ENCODE measurements at regions not wholly inside any gene's neighbourhood (a gene's known extent, or its start where the extent isn't known, plus 50 kb on each side); places are given as distances from the start of the nearest gene placed in this dataset.
"Not testable (repeated sequence)": the region's sequence is repeated elsewhere in the genome, so short reads cannot be mapped to it uniquely, and the experiment has no call there.

- no peak for ATAC-seq (ENCODE audit: low FRiP score)
- peaks cover 3% of the 10 kb centered on the region for H3K9me3 ChIP-seq (ENCODE audit: control insufficient read depth, low read length)
Measured at GRCh38 chr5:56375011-56375410, 141.9 kb upstream of the ANKRD55 start.

DNA sequence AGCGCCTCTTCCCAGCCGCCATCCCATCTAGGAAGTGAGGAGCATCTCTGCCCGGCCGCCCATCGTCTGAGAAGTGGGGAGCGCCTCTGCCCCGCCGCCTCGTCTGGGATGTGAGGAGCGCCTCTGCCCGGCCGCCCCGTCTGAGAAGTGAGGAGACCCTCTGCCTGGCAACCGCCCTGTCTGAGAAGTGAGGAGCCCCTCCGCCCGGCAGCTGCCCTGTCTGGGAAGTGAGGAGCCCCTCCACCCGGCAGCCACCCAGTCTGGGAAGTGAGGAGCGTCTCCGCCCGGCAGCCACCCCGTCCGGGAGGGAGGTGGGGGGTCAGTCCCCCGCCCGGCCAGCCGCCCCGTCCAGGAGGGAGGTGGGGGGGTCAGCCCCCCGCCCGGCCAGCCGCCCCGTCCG is 139.4 kb upstream of the ANKRD55 start:
- H3K4me3 ChIP-seq (ENCODE audit: low read length in 2 of 2); H3K4me1 ChIP-seq (ENCODE audit: control insufficient read depth in 1 of 2, insufficient read depth in 2 of 2, low read length in 2 of 2); H3K36me3 ChIP-seq (ENCODE audit: control insufficient read depth in 1 of 2, insufficient read depth in 2 of 2, low read length in 1 of 2); intact Hi-C loops (cut with DNase I); H3K27ac ChIP-seq (ENCODE audit: low read depth in 1 of 2, low read length in 2 of 2); DNase-seq; ATAC-seq (ENCODE audit: low FRiP score); H3K9me3 ChIP-seq (ENCODE audit: control insufficient read depth, low read length); H3K27me3 ChIP-seq (ENCODE audit: control insufficient read depth in 1 of 2, insufficient read depth in 2 of 2, low read length in 1 of 2): not testable (repeated sequence)
- whole genome bisulfite sequencing, 2 donors, result 92 to 93% methylated on average over 15 to 31 of the region's 31 CpGs

More at GRCh38 chr5:56375011-56375410, 141.9 kb upstream of the ANKRD55 start:
- H3K4me1 ChIP-seq (ENCODE audit: control insufficient read depth in 1 of 2, insufficient read depth in 2 of 2, low read length in 2 of 2), result peaks cover 0 to 4% of the 10 kb centered on the region in 2 donors
- WGBS, 2 donors, result 7 to 9% methylated on average over 5 of the region's 5 CpGs
- no peak overlapping the region for H3K27ac ChIP-seq (ENCODE audit: low read depth in 1 of 2, low read length in 2 of 2)
- H3K36me3 ChIP-seq (ENCODE audit: control insufficient read depth in 1 of 2, insufficient read depth in 2 of 2, low read length in 1 of 2), result no peaks in the 10 kb centered on the region
- DNase-seq, result no peak
- intact Hi-C loops (cut with DNase I), result no loop called here
- no peaks in the 10 kb centered on the region for H3K27me3 ChIP-seq (ENCODE audit: control insufficient read depth in 1 of 2, insufficient read depth in 2 of 2, low read length in 1 of 2)
- no peak overlapping the region for H3K4me3 ChIP-seq (ENCODE audit: low read length in 2 of 2)

DNA sequence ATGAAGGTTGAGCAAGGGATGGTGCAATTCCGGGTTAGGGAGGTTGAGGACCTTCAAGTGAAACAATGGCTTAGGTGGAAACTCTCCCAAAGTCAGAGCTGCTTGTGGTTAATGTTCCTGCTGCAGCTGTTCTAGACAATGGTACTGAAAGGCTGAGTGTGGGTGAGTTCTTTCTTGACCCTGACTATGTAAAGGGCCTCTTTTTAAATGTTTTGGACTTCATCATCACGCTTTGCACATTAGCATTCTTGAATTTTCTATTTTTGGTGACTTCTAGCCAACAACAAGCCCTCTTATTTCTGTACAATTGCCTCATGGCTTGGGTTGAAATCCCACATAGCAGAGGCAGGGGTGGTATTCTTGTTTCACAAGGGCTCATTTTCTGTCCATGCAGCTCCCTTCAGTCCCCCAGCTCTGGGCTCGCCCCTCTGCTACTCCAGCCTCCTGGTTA is 136.3 kb upstream of the ANKRD55 start:
- 66 to 73% methylated on average over 3 of the region's 3 CpGs for WGBS, 2 donors
- no peaks in the 10 kb centered on the region for H3K36me3 ChIP-seq (ENCODE audit: control insufficient read depth in 1 of 2, insufficient read depth in 2 of 2, low read length in 1 of 2)
- H3K4me1 ChIP-seq (ENCODE audit: control insufficient read depth in 1 of 2, insufficient read depth in 2 of 2, low read length in 2 of 2), result no peaks in the 10 kb centered on the region
- H3K27me3 ChIP-seq (ENCODE audit: control insufficient read depth in 1 of 2, insufficient read depth in 2 of 2, low read length in 1 of 2), result no peaks in the 10 kb centered on the region
- H3K4me3 ChIP-seq (ENCODE audit: low read length in 2 of 2), result no peak overlapping the region
- DNase-seq, result no peak
- no peaks in the 10 kb centered on the region for H3K9me3 ChIP-seq (ENCODE audit: control insufficient read depth, low read length)
- H3K27ac ChIP-seq (ENCODE audit: low read depth in 1 of 2, low read length in 2 of 2), result no peak overlapping the region
- intact Hi-C loops (cut with DNase I), result no loop called here
- no peak for ATAC-seq (ENCODE audit: low FRiP score)

DNA sequence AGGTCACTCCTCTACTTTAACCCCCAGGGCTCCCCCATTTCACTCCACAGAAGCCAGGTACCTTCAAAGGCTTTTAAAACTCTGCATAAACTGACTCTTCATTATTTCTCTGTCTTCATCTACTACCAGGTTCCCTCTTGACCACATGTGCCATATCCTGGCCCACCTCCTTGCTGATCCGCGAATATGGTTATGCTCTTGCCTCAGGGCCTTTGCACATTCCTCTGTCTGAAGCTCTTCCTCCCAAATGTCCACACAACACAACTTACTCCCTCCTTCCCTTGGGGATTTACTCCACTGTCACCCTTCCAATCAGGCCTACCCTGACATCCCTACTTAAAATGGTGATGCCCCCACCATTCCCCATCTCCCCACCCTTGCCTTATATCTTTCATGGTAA is 134.6 kb upstream of the ANKRD55 start:
- Histone ChIP-seq H3K36me3 (ENCODE audit: control insufficient read depth in 1 of 2, insufficient read depth in 2 of 2, low read length in 1 of 2) (no peaks in the 10 kb centered on the region), H3K9me3 (ENCODE audit: control insufficient read depth, low read length) (no peaks in the 10 kb centered on the region), H3K4me3 (ENCODE audit: low read length in 2 of 2) (no peak overlapping the region), H3K4me1 (ENCODE audit: control insufficient read depth in 1 of 2, insufficient read depth in 2 of 2, low read length in 2 of 2) (no peaks in the 10 kb centered on the region), H3K27ac (ENCODE audit: low read depth in 1 of 2, low read length in 2 of 2) (no peak overlapping the region), H3K27me3 (ENCODE audit: control insufficient read depth in 1 of 2, insufficient read depth in 2 of 2, low read length in 1 of 2) (no peaks in the 10 kb centered on the region)
- intact Hi-C loops (cut with DNase I), result no loop called here
- WGBS, 2 donors, result 95 to 100% methylated on average over 2 of the region's 2 CpGs
- ATAC-seq (ENCODE audit: low FRiP score), result no peak
- no peak for DNase-seq

GRCh38 chr5:56366986-56367385 is 133.9 kb upstream of the ANKRD55 start:
- Histone ChIP-seq H3K27ac (ENCODE audit: low read depth in 1 of 2, low read length in 2 of 2) (no peak overlapping the region), H3K4me1 (ENCODE audit: control insufficient read depth in 1 of 2, insufficient read depth in 2 of 2, low read length in 2 of 2) (no peaks in the 10 kb centered on the region), H3K9me3 (ENCODE audit: control insufficient read depth, low read length) (no peaks in the 10 kb centered on the region), H3K27me3 (ENCODE audit: control insufficient read depth in 1 of 2, insufficient read depth in 2 of 2, low read length in 1 of 2) (no peaks in the 10 kb centered on the region), H3K36me3 (ENCODE audit: control insufficient read depth in 1 of 2, insufficient read depth in 2 of 2, low read length in 1 of 2) (no peaks in the 10 kb centered on the region), H3K4me3 (ENCODE audit: low read length in 2 of 2) (no peak overlapping the region)
- ATAC-seq (ENCODE audit: low FRiP score), result no peak
- WGBS, 2 donors, result 94 to 96% methylated on average over 1 of the region's 1 CpG
- intact Hi-C loops (cut with DNase I), result no loop called here
- DNase-seq, result no peak

DNA sequence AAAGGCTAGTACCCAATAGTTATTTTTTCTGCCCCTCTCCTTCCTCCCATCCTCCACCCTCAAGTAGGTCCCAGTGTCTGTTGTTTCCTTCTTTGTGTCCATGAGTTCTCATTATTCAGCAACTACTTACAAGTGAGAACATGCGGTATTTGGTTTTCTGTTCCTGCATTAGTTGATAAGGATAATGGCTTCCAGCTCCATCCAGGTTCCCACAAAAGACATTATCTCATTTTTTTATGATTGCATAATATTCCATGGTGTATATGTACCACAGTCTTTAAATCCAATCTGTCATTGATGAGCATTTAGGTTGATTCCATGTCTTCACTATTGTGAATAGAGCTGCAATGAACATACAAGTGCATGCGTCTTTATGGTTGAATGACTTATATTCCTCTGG is 128.3 kb upstream of the ANKRD55 start:
- Histone ChIP-seq H3K27ac (ENCODE audit: low read depth in 1 of 2, low read length in 2 of 2) (no peak overlapping the region), H3K36me3 (ENCODE audit: control insufficient read depth in 1 of 2, insufficient read depth in 2 of 2, low read length in 1 of 2) (no peaks in the 10 kb centered on the region), H3K9me3 (ENCODE audit: control insufficient read depth, low read length) (no peaks in the 10 kb centered on the region), H3K27me3 (ENCODE audit: control insufficient read depth in 1 of 2, insufficient read depth in 2 of 2, low read length in 1 of 2) (no peaks in the 10 kb centered on the region), H3K4me1 (ENCODE audit: control insufficient read depth in 1 of 2, insufficient read depth in 2 of 2, low read length in 2 of 2) (peaks cover 0 to 6% of the 10 kb centered on the region in 2 donors), H3K4me3 (ENCODE audit: low read length in 2 of 2) (no peak overlapping the region)
- 95 to 97% methylated on average over 2 of the region's 2 CpGs for WGBS, 2 donors
- DNase-seq (no peak), ATAC-seq (ENCODE audit: low FRiP score) (no peak)
- intact Hi-C loops (cut with DNase I), result no loop called here

- WGBS, 2 donors, result 89 to 91% methylated on average over 6 of the region's 6 CpGs
- Histone ChIP-seq H3K4me3 (ENCODE audit: low read length in 2 of 2) (no peak overlapping the region), H3K27me3 (ENCODE audit: control insufficient read depth in 1 of 2, insufficient read depth in 2 of 2, low read length in 1 of 2) (no peaks in the 10 kb centered on the region), H3K9me3 (ENCODE audit: control insufficient read depth, low read length) (no peaks in the 10 kb centered on the region), H3K36me3 (ENCODE audit: control insufficient read depth in 1 of 2, insufficient read depth in 2 of 2, low read length in 1 of 2) (no peaks in the 10 kb centered on the region), H3K4me1 (ENCODE audit: control insufficient read depth in 1 of 2, insufficient read depth in 2 of 2, low read length in 2 of 2) (peaks cover 0 to 6% of the 10 kb centered on the region in 2 donors), H3K27ac (ENCODE audit: low read depth in 1 of 2, low read length in 2 of 2) (no peak overlapping the region)
- ATAC-seq (ENCODE audit: low FRiP score), result no peak
- intact Hi-C loops (cut with DNase I), result no loop called here
- no peak for DNase-seq
Measured at GRCh38 chr5:56360816-56361215, 127.7 kb upstream of the ANKRD55 start.

DNA sequence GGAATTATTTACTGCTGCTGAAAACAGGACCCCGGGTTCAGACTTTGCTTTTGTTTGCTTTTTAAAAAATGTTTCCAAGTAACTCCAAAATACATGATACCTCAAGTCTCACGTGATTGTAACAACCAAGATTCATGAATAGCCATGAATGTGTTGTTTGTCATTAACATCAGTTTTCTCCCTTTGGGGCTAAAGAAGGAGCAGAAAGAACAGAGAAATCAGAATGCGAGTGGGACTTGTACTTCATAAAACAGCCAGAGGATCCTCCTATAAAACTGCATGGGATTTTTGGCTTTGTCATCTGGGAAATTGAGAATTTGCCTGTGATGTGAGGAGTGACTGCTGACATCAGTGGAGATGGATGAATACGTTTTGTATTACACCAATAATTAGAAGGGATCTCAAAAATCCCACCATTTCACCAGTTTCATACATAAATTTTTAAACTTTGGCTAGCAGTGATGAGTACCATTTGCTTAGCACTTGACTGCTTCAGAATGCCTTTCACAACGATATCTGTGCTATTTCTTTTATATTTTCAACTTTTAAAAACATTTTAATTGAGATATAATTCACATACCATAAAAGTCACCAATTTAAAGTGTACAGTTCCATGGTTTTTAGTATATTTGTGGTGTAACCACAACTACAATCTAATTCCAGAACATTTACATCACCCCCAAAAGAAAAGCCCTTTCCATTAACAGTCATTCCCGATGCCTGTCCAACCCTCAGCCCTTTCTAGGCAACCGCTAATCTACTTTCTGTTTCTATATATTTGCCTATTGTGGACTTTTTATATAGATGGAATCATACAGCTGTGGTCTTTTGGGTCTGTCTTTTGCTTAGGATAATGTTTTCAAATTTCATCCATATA is 126.9 kb upstream of the ANKRD55 start:
- intact Hi-C loops (cut with DNase I), result no loop called here
- no peak overlapping the region for H3K27ac ChIP-seq (ENCODE audit: low read depth in 1 of 2, low read length in 2 of 2)

More for the DNA sequence above, 126.9 kb upstream of the ANKRD55 start:
- 69 to 77% methylated on average over 7 of the region's 7 CpGs for WGBS, 2 donors
- no peak for ATAC-seq (ENCODE audit: low FRiP score)
- Histone ChIP-seq H3K4me1 (ENCODE audit: control insufficient read depth in 1 of 2, insufficient read depth in 2 of 2, low read length in 2 of 2) (peaks cover 0 to 6% of the 10 kb centered on the region in 2 donors), H3K4me3 (ENCODE audit: low read length in 2 of 2) (no peak overlapping the region), H3K9me3 (ENCODE audit: control insufficient read depth, low read length) (no peaks in the 10 kb centered on the region), H3K36me3 (ENCODE audit: control insufficient read depth in 1 of 2, insufficient read depth in 2 of 2, low read length in 1 of 2) (no peaks in the 10 kb centered on the region), H3K27me3 (ENCODE audit: control insufficient read depth in 1 of 2, insufficient read depth in 2 of 2, low read length in 1 of 2) (no peaks in the 10 kb centered on the region)
- DNase-seq, result no peak
